ENCODE measurements at regions not wholly inside any gene's neighbourhood (a gene's known extent, or its start where the extent isn't known, plus 50 kb on each side); places are given as distances from the start of the nearest gene placed in this dataset.
"Not testable (repeated sequence)": the region's sequence is repeated elsewhere in the genome, so short reads cannot be mapped to it uniquely, and the experiment has no call there.

GRCh38 chr9:115413766-115414382 is 295.9 kb upstream of the TNC start:
- no peak overlapping the region for H3K4me3 Mint-ChIP-seq (ENCODE audit: unreplicated experiment)
- no peak for DNase-seq
- H3K27me3 Mint-ChIP-seq (ENCODE audit: unreplicated experiment) = no peaks in the 10 kb centered on the region
- peaks cover under 1% of the 10 kb centered on the region for H3K9me3 Mint-ChIP-seq (ENCODE audit: unreplicated experiment)
- no peak for TF ChIP-seq CTCF (IDR thresholded peaks at IDR 0.05; ENCODE audit: partially characterized antibody, unreplicated experiment)
- no peak overlapping the region for H3K27ac Mint-ChIP-seq (ENCODE audit: unreplicated experiment)
- H3K36me3 Mint-ChIP-seq (ENCODE audit: unreplicated experiment) = peaks cover 3% of the 10 kb centered on the region
- no peaks in the 10 kb centered on the region for H3K4me1 Mint-ChIP-seq (ENCODE audit: low read depth, unreplicated experiment)

- no peak overlapping the region for H3K4me3 Mint-ChIP-seq (ENCODE audit: unreplicated experiment)
- H3K36me3 Mint-ChIP-seq (ENCODE audit: unreplicated experiment) = no peaks in the 10 kb centered on the region
- no peak for DNase-seq
- H3K4me1 Mint-ChIP-seq (ENCODE audit: low read depth, unreplicated experiment) = no peaks in the 10 kb centered on the region
- no peak overlapping the region for H3K27ac Mint-ChIP-seq (ENCODE audit: unreplicated experiment)
- no peak for TF ChIP-seq CTCF (IDR thresholded peaks at IDR 0.05; ENCODE audit: partially characterized antibody, unreplicated experiment)
- H3K27me3 Mint-ChIP-seq (ENCODE audit: unreplicated experiment) = no peaks in the 10 kb centered on the region
- H3K9me3 Mint-ChIP-seq (ENCODE audit: unreplicated experiment) = no peaks in the 10 kb centered on the region
These were observed 296.6 kb upstream of the TNC start for GRCh38 chr9:115414561-115414960.

- Mint-ChIP-seq H3K36me3 (ENCODE audit: unreplicated experiment) (peaks cover 1% of the 10 kb centered on the region), H3K4me1 (ENCODE audit: low read depth, unreplicated experiment) (no peaks in the 10 kb centered on the region), H3K9me3 (ENCODE audit: unreplicated experiment) (no peaks in the 10 kb centered on the region), H3K27me3 (ENCODE audit: unreplicated experiment) (no peaks in the 10 kb centered on the region), H3K27ac (ENCODE audit: unreplicated experiment) (no peak overlapping the region), H3K4me3 (ENCODE audit: unreplicated experiment) (no peak overlapping the region)
- no peak for TF ChIP-seq CTCF (IDR thresholded peaks at IDR 0.05; ENCODE audit: partially characterized antibody, unreplicated experiment)
- DNase-seq = no peak
These were observed 297.5 kb upstream of the TNC start for GRCh38 chr9:115415450-115415849.

DNA sequence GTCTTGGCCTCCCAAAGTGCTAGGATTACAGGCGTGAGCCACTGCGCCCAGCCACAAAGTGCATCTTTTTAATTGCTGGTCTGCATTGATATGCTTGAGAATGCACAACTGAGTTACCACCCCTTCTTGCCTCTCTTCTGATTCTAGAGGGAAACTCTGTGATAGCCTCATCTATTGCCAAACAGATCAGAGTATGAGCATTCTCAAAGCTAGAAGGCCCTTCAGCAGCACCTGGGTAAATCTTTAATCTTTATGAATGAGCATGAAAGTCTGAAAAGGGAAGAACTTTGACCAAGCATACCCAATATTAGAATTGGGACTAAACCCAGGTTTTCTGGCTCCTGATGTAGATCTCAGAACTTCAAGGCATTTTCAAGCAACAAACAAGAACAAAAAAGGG is 298.3 kb upstream of the TNC start:
- H3K27me3 Mint-ChIP-seq (ENCODE audit: unreplicated experiment) = no peaks in the 10 kb centered on the region
- no peak overlapping the region for H3K27ac Mint-ChIP-seq (ENCODE audit: unreplicated experiment)
- H3K9me3 Mint-ChIP-seq (ENCODE audit: unreplicated experiment) = no peaks in the 10 kb centered on the region
- no peak for TF ChIP-seq CTCF (IDR thresholded peaks at IDR 0.05; ENCODE audit: partially characterized antibody, unreplicated experiment)
- DNase-seq = no peak
- peaks cover 5% of the 10 kb centered on the region for H3K36me3 Mint-ChIP-seq (ENCODE audit: unreplicated experiment)
- H3K4me3 Mint-ChIP-seq (ENCODE audit: unreplicated experiment) = no peak overlapping the region
- no peaks in the 10 kb centered on the region for H3K4me1 Mint-ChIP-seq (ENCODE audit: low read depth, unreplicated experiment)

- not testable (repeated sequence) for H3K27me3 Mint-ChIP-seq (ENCODE audit: unreplicated experiment); H3K4me3 Mint-ChIP-seq (ENCODE audit: unreplicated experiment); H3K36me3 Mint-ChIP-seq (ENCODE audit: unreplicated experiment); H3K9me3 Mint-ChIP-seq (ENCODE audit: unreplicated experiment); DNase-seq; H3K4me1 Mint-ChIP-seq (ENCODE audit: low read depth, unreplicated experiment); H3K27ac Mint-ChIP-seq (ENCODE audit: unreplicated experiment)
These were observed 300.2 kb upstream of the TNC start for GRCh38 chr9:115418181-115418580.

All from glutamatergic neuron (in vitro differentiated cells).